Keratinocyte (primary cell): ENCODE measurements at regions not wholly inside any gene's neighbourhood (a gene's known extent, or its start where the extent isn't known, plus 50 kb on each side); places are given as distances from the start of the nearest gene placed in this dataset.
"Not testable (repeated sequence)": the region's sequence is repeated elsewhere in the genome, so short reads cannot be mapped to it uniquely, and the experiment has no call there.

Experiments
- DNase-seq: peaks from one replicate; pipeline ENCODE4 v3.0.0-alpha.2; 2011; ENCODE audit warnings: low read depth, missing footprints, low spot score
- FAIRE-seq: peaks from 2 replicates; lab custom pipeline; 2011; peaks lifted over from hg19 to GRCh38; lab: Jason Lieb, UNC
- H2AFZ ChIP-seq: 2 replicates; pipeline ENCODE4 v1.6.0; 2012; ENCODE audit warnings: low read length, control low read depth, inconsistent platforms; ENCODE audit not compliant: control insufficient read depth
- H3K27ac ChIP-seq: 2 replicates; pipeline ENCODE4 v1.5.1; 2011; ENCODE audit warnings: low read length; ENCODE audit not compliant: control insufficient read depth, insufficient read depth
- H3K27me3 ChIP-seq: 3 replicates; pipeline ENCODE4 v1.6.0; 2011; ENCODE audit warnings: low read length; ENCODE audit not compliant: control insufficient read depth, insufficient read depth; ENCODE audit errors: extremely low read depth
- H3K36me3 ChIP-seq, 2 experiments: 2 replicates in 1 of 2; 3 replicates in 1 of 2; pipeline ENCODE4 v1.5.1; 2011; ENCODE audit warnings: low read length in 2 of 2, mild to moderate bottlenecking in 1 of 2; ENCODE audit not compliant: control insufficient read depth in 2 of 2, insufficient read depth in 2 of 2; ENCODE audit errors: extremely low read depth in 1 of 2
- H3K4me1 ChIP-seq: 3 replicates; pipeline ENCODE4 v1.5.1; 2011; ENCODE audit warnings: low read length; ENCODE audit not compliant: control insufficient read depth, insufficient read depth; ENCODE audit errors: extremely low read depth
- H3K4me2 ChIP-seq: 3 replicates; pipeline ENCODE4 v1.6.0; 2011; ENCODE audit warnings: low read depth, low read length; ENCODE audit not compliant: control insufficient read depth, insufficient read depth; ENCODE audit errors: extremely low read depth
- H3K4me3 ChIP-seq, 3 experiments: fragments of 200-600 bp in 1 of 3; sonication (generic) in 1 of 3; 2 replicates in 2 of 3; 3 replicates in 1 of 3; pipeline ENCODE4 v1.5.1; 2011 to 2016; ENCODE audit warnings: low read length in 3 of 3, mild to moderate bottlenecking in 3 of 3, control low read depth in 2 of 3, inconsistent platforms in 1 of 3, low read depth in 1 of 3, mixed read lengths in 1 of 3, mixed run types in 1 of 3, moderate library complexity in 1 of 3; ENCODE audit not compliant: control insufficient read depth in 2 of 3, insufficient read depth in 2 of 3; ENCODE audit errors: extremely low read depth in 1 of 3
- H3K79me2 ChIP-seq: 2 replicates; pipeline ENCODE4 v1.6.0; 2012; ENCODE audit warnings: low read length; ENCODE audit not compliant: control insufficient read depth, insufficient read depth
- H3K9ac ChIP-seq: 3 replicates; pipeline ENCODE4 v1.6.0; 2011; ENCODE audit warnings: low read length; ENCODE audit not compliant: control insufficient read depth, insufficient read depth; ENCODE audit errors: extremely low read depth
- H3K9me1 ChIP-seq: 3 replicates; pipeline ENCODE4 v1.6.0; 2011; ENCODE audit warnings: low read length; ENCODE audit not compliant: control insufficient read depth, insufficient read depth; ENCODE audit errors: extremely low read depth
- H3K9me3 ChIP-seq: 2 replicates; pipeline ENCODE4 v1.5.1; 2012; ENCODE audit warnings: low read depth, low read length; ENCODE audit not compliant: control insufficient read depth
- H4K20me1 ChIP-seq: 3 replicates; pipeline ENCODE4 v1.6.0; 2011; ENCODE audit warnings: low read length; ENCODE audit not compliant: control insufficient read depth, insufficient read depth; ENCODE audit errors: extremely low read depth
- EZH2 ChIP-seq: IDR thresholded peaks from one replicate; pipeline ENCODE4 v1.6.1; 2012; ENCODE audit warnings: inconsistent platforms, mild to moderate bottlenecking, low read length, moderate library complexity
- dilution Hi-C: fragments of 300-500 bp; cut with MboI; formaldehyde crosslinking; loops from one replicate; pipeline ENCODE4 v1.7.0; 2020; ENCODE audit warnings: low sequenced_read_pairs; ENCODE audit not compliant: extremely low pct_ligation_motif_present
- TF ChIP-seq, protein P1 (sequence below), 3 experiments: IDR thresholded peaks in 1 of 3; conservative IDR thresholded peaks in 1 of 3; optimal IDR thresholded peaks in 1 of 3; 2 replicates in 2 of 3; 3 replicates in 1 of 3; pipeline versions ENCODE3 to v1.5.1; 2011; ENCODE audit warnings: low read length in 3 of 3, mild to moderate bottlenecking in 3 of 3, moderate library complexity in 2 of 3, control low read depth in 1 of 3, inconsistent platforms in 1 of 3; ENCODE audit not compliant: insufficient read depth in 2 of 3; ENCODE audit errors: extremely low read depth in 1 of 3

GRCh38 chrX:63013549-63013948, 337.6 kb downstream of the SPIN4 start:
- Histone ChIP-seq H3K9me3 (peaks cover 4% of the 10 kb centered on the region), H2AFZ (no peak overlapping the region), H3K36me3 (no peaks in the 10 kb centered on the region), H3K4me2 (no peak overlapping the region), H4K20me1 (no peaks in the 10 kb centered on the region), H3K9ac (no peak overlapping the region), H3K79me2 (no peaks in the 10 kb centered on the region), H3K27me3 (no peaks in the 10 kb centered on the region), H3K27ac (no peak overlapping the region), H3K9me1 (no peaks in the 10 kb centered on the region), H3K4me3 (no peak overlapping the region), H3K4me1 (no peaks in the 10 kb centered on the region)
- TF ChIP-seq EZH2, result no peak
- TF ChIP-seq, protein P1, sequence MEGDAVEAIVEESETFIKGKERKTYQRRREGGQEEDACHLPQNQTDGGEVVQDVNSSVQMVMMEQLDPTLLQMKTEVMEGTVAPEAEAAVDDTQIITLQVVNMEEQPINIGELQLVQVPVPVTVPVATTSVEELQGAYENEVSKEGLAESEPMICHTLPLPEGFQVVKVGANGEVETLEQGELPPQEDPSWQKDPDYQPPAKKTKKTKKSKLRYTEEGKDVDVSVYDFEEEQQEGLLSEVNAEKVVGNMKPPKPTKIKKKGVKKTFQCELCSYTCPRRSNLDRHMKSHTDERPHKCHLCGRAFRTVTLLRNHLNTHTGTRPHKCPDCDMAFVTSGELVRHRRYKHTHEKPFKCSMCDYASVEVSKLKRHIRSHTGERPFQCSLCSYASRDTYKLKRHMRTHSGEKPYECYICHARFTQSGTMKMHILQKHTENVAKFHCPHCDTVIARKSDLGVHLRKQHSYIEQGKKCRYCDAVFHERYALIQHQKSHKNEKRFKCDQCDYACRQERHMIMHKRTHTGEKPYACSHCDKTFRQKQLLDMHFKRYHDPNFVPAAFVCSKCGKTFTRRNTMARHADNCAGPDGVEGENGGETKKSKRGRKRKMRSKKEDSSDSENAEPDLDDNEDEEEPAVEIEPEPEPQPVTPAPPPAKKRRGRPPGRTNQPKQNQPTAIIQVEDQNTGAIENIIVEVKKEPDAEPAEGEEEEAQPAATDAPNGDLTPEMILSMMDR (optimal IDR thresholded peaks at IDR 0.05 in 1 of 3, IDR thresholded peaks at IDR 0.05 in 1 of 3, conservative IDR thresholded peaks at IDR 0.05 in 1 of 3; ENCODE audit: extremely low read depth in 1 of 3, insufficient read depth in 2 of 3, low read length in 3 of 3), result no peak
- dilution Hi-C loops, result no loop called here
- FAIRE-seq (no peak), DNase-seq (no peak)

DNA sequence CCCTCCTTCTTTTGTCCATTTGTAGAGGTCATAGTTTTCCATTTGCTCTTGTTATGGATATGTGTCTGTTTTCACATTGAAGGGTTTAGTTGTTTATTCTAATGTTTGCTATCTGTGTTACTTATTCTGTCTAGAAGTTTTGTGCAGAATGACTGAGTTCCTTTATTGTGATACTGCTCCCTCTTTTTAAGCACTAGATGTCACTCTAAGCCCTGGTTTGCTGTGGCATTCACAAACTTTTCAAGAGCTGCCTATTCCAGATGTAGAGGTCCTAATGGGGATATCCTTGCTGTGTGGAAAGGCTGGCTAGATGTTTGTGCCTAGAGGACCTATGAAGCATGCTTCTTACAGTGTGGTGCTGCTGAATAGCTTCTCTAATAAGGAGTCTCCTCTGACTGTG, 338.6 kb downstream of the SPIN4 start:
- FAIRE-seq (no peak), DNase-seq (no peak)
- H3K79me2 ChIP-seq, result no peaks in the 10 kb centered on the region
- no peak overlapping the region for H3K27ac ChIP-seq
- H3K27me3 ChIP-seq, result no peaks in the 10 kb centered on the region
- no peak overlapping the region for H2AFZ ChIP-seq
- H3K36me3 ChIP-seq, result no peaks in the 10 kb centered on the region
- H4K20me1 ChIP-seq, result no peaks in the 10 kb centered on the region
- no peak overlapping the region for H3K4me2 ChIP-seq
- no peak overlapping the region for H3K4me3 ChIP-seq
- H3K9me3 ChIP-seq, result peaks cover 4% of the 10 kb centered on the region
- no peak overlapping the region for H3K9ac ChIP-seq
- dilution Hi-C loops, result no loop called here
- no peaks in the 10 kb centered on the region for H3K9me1 ChIP-seq
- TF ChIP-seq, protein P1 (optimal IDR thresholded peaks at IDR 0.05 in 1 of 3, IDR thresholded peaks at IDR 0.05 in 1 of 3, conservative IDR thresholded peaks at IDR 0.05 in 1 of 3; ENCODE audit: extremely low read depth in 1 of 3, insufficient read depth in 2 of 3, low read length in 3 of 3), result no peak
- TF ChIP-seq EZH2, result no peak
- H3K4me1 ChIP-seq, result no peaks in the 10 kb centered on the region

- DNase-seq, H3K4me2 ChIP-seq, H3K9me3 ChIP-seq, dilution Hi-C loops, FAIRE-seq, H3K36me3 ChIP-seq, H3K9me1 ChIP-seq, H2AFZ ChIP-seq, H3K79me2 ChIP-seq, H3K27me3 ChIP-seq, H3K9ac ChIP-seq, H3K27ac ChIP-seq, H3K4me1 ChIP-seq, H3K4me3 ChIP-seq, H4K20me1 ChIP-seq: not testable (repeated sequence)
Measured at GRCh38 chrX:63000196-63000595, 350.9 kb downstream of the SPIN4 start.
